OCI-LY7 (cell line): ENCODE measurements at regions not wholly inside any gene's neighbourhood (a gene's known extent, or its start where the extent isn't known, plus 50 kb on each side); places are given as distances from the start of the nearest gene placed in this dataset.
"Not testable (repeated sequence)": the region's sequence is repeated elsewhere in the genome, so short reads cannot be mapped to it uniquely, and the experiment has no call there.

Source experiments
- BruUV-seq: library from RNA; stranded (reverse); fragments of 400-500 nt; replicated peaks from 2 replicates; lab custom pipeline; 2021; lab: Mats Ljungman, UMichigan
- CTCF ChIA-PET: fragments of 300-600 bp; sonication (Branson Sonifier 250); formaldehyde crosslinking; loops from one replicate; lab custom pipeline; 2022; ENCODE audit warnings: antibody characterized with exemption; ENCODE audit not compliant: unreplicated experiment; lab: Charles Lee
- POLR2A ChIA-PET: fragments of 300-600 bp; sonication (Branson Sonifier 250); formaldehyde crosslinking; loops from one replicate; lab custom pipeline; 2022; ENCODE audit warnings: antibody characterized with exemption; lab: Charles Lee
- DNase-seq: peaks from one replicate; pipeline ENCODE4 v3.0.0-alpha.2; 2015; ENCODE audit warnings: low spot score
- H2AFZ ChIP-seq: fragments of 200-600 bp; sonication (generic), shearing (Covaris generic); 2 replicates; pipeline ENCODE4 v1.6.1; 2014; ENCODE audit warnings: mild to moderate bottlenecking, antibody characterized with exemption, low read length, moderate library complexity
- H3K27ac ChIP-seq: fragments of 200-600 bp; sonication (generic); 2 replicates; pipeline ENCODE4 v1.5.1; 2014; ENCODE audit warnings: mixed run types, low read depth, mild to moderate bottlenecking, moderate library complexity, low read length, inconsistent platforms; ENCODE audit not compliant: poor library complexity, severe bottlenecking
- H3K36me3 ChIP-seq: fragments of 200-600 bp; sonication (generic); 2 replicates; pipeline ENCODE4 v1.6.1; 2014; ENCODE audit warnings: mild to moderate bottlenecking, antibody characterized with exemption, low read length, moderate library complexity, mixed read lengths; ENCODE audit not compliant: insufficient read depth
- H3K4me1 ChIP-seq: fragments of 200-600 bp; sonication (generic); 2 replicates; pipeline ENCODE4 v1.5.1; 2014; ENCODE audit warnings: mild to moderate bottlenecking, low read length; ENCODE audit not compliant: insufficient read depth, poor library complexity, severe bottlenecking
- H3K4me2 ChIP-seq: fragments of 200-600 bp; sonication (generic); 2 replicates; pipeline ENCODE4 v1.6.1; 2014; ENCODE audit warnings: mild to moderate bottlenecking, low read length
- H3K4me3 ChIP-seq: fragments of 200-600 bp; sonication (generic); 2 replicates; pipeline ENCODE4 v1.5.1; 2014; ENCODE audit warnings: mild to moderate bottlenecking, low read depth, low read length; ENCODE audit not compliant: poor library complexity, severe bottlenecking
- H3K79me2 ChIP-seq: fragments of 200-600 bp; sonication (generic); 2 replicates; pipeline ENCODE4 v1.6.1; 2016; ENCODE audit warnings: low read depth, mild to moderate bottlenecking, low read length, moderate library complexity, mixed read lengths; ENCODE audit not compliant: insufficient read depth
- H3K9me2 ChIP-seq: fragments of 200-600 bp; sonication (generic); 2 replicates; pipeline ENCODE4 v1.6.1; 2016; ENCODE audit warnings: mild to moderate bottlenecking, low read length, mixed read lengths; ENCODE audit not compliant: insufficient read depth
- H3K9me3 ChIP-seq: fragments of 200-600 bp; sonication (generic); 2 replicates; pipeline ENCODE4 v1.6.1; 2014; ENCODE audit warnings: mild to moderate bottlenecking, mixed run types, low read length, mixed read lengths
- H4K20me1 ChIP-seq: fragments of 200-600 bp; sonication (generic); 2 replicates; pipeline ENCODE4 v1.6.1; 2014; ENCODE audit warnings: mild to moderate bottlenecking, antibody characterized with exemption, low read length, moderate library complexity, mixed read lengths; ENCODE audit not compliant: insufficient read depth
- EZH2phosphoT487 ChIP-seq: fragments of 200-600 bp; sonication (generic); IDR thresholded peaks from 2 replicates; pipeline ENCODE4 v1.6.1; 2018; ENCODE audit warnings: low read depth, borderline replicate concordance, mild to moderate bottlenecking, mixed run types, antibody characterized with exemption, low read length, moderate library complexity, mixed read lengths
- intact Hi-C: fragments of 100-400 bp; cut with micrococcal nuclease; formaldehyde crosslinking; loops from one replicate; pipeline ENCODE4 v1.10.0; 2022; ENCODE audit not compliant: unreplicated experiment
- TF ChIP-seq, protein P1 (sequence below): fragments of 200-600 bp; sonication (generic); conservative IDR thresholded peaks from 2 replicates; pipeline ENCODE4 v1.5.1; 2014; ENCODE audit warnings: mild to moderate bottlenecking, antibody characterized with exemption, low read length, moderate library complexity, mixed read lengths

DNA sequence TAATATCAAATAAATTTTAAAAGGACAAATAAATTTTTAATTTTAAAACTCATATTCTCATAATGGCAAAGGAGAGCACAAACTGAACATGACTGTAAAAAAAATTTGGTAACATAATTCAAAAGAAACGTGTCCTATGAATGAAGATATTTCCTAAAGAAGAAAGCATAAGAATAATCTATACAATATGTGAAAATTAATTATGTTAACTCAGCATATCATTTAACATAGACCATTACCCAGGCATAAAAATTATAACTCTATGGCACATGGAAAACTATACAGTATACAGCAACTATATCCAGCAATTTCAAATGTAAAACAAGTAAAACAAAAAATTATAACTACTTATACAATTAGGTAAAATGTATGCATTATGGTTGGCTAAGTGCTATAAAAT lies 288.1 kb downstream of the SUCLG1 start:
- Histone ChIP-seq H3K4me2 (no peak overlapping the region), H3K27ac (no peak overlapping the region), H3K9me3 (no peaks in the 10 kb centered on the region), H3K79me2 (no peaks in the 10 kb centered on the region), H3K9me2 (no peaks in the 10 kb centered on the region), H3K36me3 (no peaks in the 10 kb centered on the region), H4K20me1 (no peaks in the 10 kb centered on the region), H2AFZ (no peak overlapping the region), H3K4me3 (no peak overlapping the region), H3K4me1 (no peaks in the 10 kb centered on the region)
- ChIA-PET CTCF (no interaction called here), POLR2A (no interaction called here)
- intact Hi-C loops, result no loop called here
- BruUV-seq, result no TSS peak
- TF ChIP-seq, protein P1, sequence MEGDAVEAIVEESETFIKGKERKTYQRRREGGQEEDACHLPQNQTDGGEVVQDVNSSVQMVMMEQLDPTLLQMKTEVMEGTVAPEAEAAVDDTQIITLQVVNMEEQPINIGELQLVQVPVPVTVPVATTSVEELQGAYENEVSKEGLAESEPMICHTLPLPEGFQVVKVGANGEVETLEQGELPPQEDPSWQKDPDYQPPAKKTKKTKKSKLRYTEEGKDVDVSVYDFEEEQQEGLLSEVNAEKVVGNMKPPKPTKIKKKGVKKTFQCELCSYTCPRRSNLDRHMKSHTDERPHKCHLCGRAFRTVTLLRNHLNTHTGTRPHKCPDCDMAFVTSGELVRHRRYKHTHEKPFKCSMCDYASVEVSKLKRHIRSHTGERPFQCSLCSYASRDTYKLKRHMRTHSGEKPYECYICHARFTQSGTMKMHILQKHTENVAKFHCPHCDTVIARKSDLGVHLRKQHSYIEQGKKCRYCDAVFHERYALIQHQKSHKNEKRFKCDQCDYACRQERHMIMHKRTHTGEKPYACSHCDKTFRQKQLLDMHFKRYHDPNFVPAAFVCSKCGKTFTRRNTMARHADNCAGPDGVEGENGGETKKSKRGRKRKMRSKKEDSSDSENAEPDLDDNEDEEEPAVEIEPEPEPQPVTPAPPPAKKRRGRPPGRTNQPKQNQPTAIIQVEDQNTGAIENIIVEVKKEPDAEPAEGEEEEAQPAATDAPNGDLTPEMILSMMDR, result no peak
- TF ChIP-seq EZH2phosphoT487, result no peak
- DNase-seq, result no peak

DNA sequence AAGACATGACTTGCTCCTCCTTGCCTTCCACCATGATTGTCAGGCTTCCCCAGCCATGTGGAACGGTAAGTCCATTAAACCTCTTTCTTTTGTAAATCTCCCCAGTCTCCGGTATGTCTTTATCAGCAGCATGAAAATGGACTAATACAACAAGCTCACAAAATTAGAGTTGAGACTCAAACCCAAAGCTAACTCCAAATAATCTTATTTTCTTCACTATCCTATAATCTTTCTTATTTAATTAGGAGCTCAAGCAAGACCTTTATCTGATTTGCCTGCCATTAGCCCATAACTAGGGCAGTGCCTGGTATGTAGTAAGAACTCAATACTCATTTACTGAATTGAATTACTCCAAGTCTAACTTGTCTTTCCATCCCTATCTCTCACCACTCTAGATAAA lies 289.2 kb downstream of the SUCLG1 start:
- BruUV-seq, result no TSS peak
- H4K20me1 ChIP-seq, result no peaks in the 10 kb centered on the region
- CTCF ChIA-PET, result no interaction called here
- H3K9me3 ChIP-seq, result no peaks in the 10 kb centered on the region
- no peak overlapping the region for H3K4me2 ChIP-seq
- H2AFZ ChIP-seq, result no peak overlapping the region
- H3K79me2 ChIP-seq, result no peaks in the 10 kb centered on the region
- H3K36me3 ChIP-seq, result no peaks in the 10 kb centered on the region
- no peak for DNase-seq
- TF ChIP-seq, protein P1, result no peak
- no peak for TF ChIP-seq EZH2phosphoT487
- H3K9me2 ChIP-seq, result no peaks in the 10 kb centered on the region
- no peak overlapping the region for H3K4me3 ChIP-seq
- intact Hi-C loops, result no loop called here
- POLR2A ChIA-PET, result no interaction called here
- H3K4me1 ChIP-seq, result no peaks in the 10 kb centered on the region
- no peak overlapping the region for H3K27ac ChIP-seq

DNA sequence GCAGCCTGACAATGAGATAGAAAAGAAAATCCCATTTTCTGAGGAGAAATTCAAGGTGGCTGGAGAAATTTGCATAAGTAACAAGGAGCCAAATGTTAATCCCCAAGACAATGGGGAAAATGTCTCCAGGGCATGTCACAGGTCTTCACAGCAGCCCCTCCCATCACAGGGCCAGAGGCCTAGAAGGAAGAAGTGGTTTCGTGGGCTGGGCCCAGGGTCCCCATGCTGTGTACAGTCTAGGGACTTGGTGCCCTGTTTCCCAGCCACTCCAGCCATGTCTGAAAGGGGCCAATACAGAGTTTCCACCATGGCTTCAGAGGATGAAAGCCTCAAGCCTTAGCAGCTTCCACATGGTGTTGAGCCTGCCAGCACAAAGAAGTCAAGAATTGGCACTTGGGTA lies 290.5 kb downstream of the SUCLG1 start:
- CTCF ChIA-PET, result not testable (repeated sequence)

More for the DNA sequence above, 290.5 kb downstream of the SUCLG1 start:
- H3K4me3 ChIP-seq, POLR2A ChIA-PET, H3K4me1 ChIP-seq, BruUV-seq, H3K9me2 ChIP-seq, H3K79me2 ChIP-seq, H3K27ac ChIP-seq, H2AFZ ChIP-seq, intact Hi-C loops, DNase-seq, H4K20me1 ChIP-seq, H3K36me3 ChIP-seq, H3K4me2 ChIP-seq, H3K9me3 ChIP-seq: not testable (repeated sequence)
